NOMO-1 (cell line): ENCODE measurements at regions not wholly inside any gene's neighbourhood (a gene's known extent, or its start where the extent isn't known, plus 50 kb on each side); places are given as distances from the start of the nearest gene placed in this dataset.
"Not testable (repeated sequence)": the region's sequence is repeated elsewhere in the genome, so short reads cannot be mapped to it uniquely, and the experiment has no call there.

Experiments used
- DNase-seq, 2 experiments: peaks; one replicate each; lab custom pipeline; 2025; ENCODE audit not compliant: unreplicated experiment in 2 of 2; lab: John Stamatoyannopoulos, UW

GRCh38 chr4:118494437-118494836 lies 141.6 kb upstream of the PRSS12 start:
- DNase-seq: not testable (repeated sequence)

GRCh38 chr4:118502967-118503366 lies 150.2 kb upstream of the PRSS12 start:
- DNase-seq: not testable (repeated sequence)

GRCh38 chr4:118504927-118505326 lies 152.1 kb upstream of the PRSS12 start:
- DNase-seq: not testable (repeated sequence)

DNA sequence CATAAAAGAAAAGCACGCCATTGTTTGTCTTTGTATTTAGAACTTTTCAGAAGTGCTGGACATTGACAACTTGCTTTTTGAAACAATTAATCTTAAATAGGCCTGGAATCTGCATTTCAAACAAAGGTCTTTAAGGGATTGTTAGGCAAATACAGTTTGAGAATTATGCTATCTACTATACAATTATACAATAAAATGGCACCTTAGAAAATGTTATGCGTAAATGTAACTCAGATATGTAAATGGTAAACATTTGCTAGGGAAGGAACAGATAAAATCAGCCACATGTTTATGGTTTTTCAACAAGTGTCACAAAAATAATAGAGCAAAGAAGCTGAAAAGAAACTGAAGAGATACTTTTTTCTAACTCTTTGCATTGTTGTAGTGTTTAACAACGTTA lies 152.7 kb upstream of the PRSS12 start:
- not testable (repeated sequence) for DNase-seq

DNA sequence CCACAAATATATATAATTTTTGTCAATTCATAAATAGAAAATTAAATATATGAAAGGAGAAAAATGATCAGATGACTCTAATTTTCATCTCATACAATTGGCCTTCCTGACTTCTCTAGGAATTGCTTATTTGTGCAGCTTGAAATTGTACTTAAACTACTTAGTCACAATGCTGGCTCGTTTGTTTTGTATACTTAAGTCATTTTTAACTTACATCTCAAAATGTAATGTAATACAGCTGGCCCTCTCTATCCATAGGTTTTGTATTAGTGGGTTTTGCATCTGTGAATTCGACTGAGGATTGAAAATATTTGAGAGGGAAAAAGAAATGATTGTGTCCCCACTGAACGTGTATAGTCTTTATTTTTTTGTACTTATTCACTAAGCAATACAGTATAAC lies 160.1 kb upstream of the PRSS12 start:
- not testable (repeated sequence) for DNase-seq

DNA sequence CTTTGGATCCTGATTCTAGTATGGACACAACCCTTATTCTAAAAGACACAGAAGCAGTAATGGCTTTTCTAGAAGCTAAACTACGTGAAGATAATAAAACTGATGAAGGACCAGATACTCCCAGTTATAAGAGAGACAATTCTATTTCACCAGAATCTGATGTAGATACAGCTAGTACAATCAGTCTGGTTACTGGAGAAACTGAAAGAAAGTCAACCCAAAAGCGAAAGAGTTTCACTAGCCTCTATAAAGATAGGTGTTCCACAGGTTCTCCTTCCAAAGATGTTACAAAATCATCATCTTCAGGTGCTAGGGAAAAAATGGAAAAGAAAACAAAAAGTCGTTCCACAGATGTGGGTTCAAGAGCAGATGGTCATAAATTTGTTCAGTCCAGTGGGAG lies 161.5 kb upstream of the PRSS12 start:
- DNase-seq: not testable (repeated sequence)

DNA sequence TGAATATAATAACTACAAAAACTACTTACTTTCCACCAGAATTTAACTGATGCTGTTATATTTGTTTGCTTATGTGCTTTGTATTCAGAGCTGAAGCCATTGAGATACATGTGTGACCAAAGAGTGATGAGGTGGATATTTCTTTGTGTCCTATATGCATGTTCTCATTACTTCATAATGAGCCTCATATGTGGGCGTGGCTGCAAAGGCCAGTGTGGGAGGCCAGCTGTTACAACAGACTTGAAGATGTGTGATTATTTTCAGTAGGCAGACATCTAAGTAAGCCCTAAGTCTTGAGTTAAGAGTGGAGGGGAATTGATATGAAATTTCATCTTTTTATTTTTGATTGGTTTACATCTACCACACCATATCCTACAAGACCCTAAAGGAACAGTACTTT lies 163.3 kb upstream of the PRSS12 start:
- not testable (repeated sequence) for DNase-seq

DNA sequence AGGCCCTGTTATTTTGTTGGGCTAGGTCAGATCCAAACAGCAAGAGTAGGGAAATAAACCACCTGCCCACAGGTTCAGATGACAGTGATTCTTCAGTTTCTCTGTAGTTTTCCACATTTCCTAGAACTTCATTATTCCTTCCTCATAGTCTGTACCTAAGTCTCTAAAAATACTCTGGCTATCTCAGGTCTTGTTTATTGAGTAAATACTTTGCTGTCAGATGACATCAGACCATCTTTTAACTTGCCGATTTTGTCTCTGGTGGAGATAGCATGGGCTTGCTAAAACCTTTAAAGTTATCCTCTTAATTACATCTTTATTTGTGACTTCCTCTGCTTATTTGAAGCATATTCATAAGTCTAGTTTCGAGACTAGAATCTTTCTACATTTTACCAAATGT lies 155.1 kb upstream of the METTL14 start:
- not testable (repeated sequence) for DNase-seq

DNA sequence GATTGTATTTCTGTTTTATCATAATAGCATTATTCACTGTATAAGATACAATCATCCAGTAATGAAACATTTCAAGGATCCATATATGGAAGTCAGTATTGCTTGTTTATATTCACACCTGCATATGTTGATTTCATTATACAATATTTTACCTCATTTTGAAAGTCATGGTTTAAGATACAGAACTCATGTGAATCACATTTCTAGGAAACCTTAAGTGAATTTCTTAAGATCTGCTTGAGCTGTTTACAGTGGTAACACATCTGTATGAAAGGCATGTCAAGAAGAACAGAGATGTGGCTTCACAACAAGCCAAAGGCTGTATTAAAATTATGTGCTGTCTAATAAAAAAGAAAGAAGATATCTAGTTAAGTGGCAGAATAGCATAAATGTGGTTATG lies 153.2 kb upstream of the METTL14 start:
- not testable (repeated sequence) for DNase-seq

DNA sequence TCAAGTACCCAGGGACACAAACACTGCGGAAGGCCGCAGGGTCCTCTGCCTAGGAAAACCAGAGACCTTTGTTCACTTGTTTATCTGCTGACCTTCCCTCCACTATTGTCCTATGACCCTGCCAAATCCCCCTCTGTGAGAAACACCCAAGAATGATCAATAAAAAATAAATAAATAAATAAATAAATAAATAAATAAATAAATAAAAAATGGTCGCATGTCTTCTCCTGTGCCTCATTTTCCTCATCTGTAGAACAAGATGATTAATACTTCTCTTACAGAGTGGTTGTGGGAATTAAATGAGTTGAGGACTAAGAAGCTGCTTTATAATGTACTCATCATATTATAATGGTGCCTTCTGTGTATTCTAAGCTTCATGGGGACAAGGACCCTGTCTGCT lies 149.4 kb upstream of the METTL14 start:
- DNase-seq: not testable (repeated sequence)

GRCh38 chr4:118539412-118540077 lies 145.6 kb upstream of the METTL14 start:
- DNase-seq: peak in 1 of 2 experiments; percentile 18

DNA sequence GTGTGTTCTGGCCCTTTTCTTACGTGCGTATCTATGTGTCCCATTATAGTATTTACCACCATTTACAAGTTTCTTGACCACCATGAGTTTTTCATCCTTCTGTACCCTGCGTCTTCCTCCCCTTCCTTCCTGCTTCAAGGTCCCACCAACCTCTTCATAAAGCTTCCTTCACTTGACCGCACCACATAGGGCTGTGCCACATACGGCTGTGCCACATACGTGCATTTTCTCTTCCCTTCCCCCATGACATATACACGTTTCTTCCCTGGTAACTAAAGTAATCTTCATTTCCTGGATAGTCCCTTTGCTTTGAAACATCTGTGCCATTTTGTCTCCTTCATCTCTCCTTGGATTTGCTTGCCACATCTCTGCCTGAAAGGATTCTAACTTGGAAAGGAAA lies 128.6 kb upstream of the METTL14 start:
- not testable (repeated sequence) for DNase-seq

GRCh38 chr4:118557298-118557851 lies 127.8 kb upstream of the METTL14 start:
- DNase-seq: no peak

- not testable (repeated sequence) for DNase-seq
Observed at GRCh38 chr4:118558188-118558587, 127.0 kb upstream of the METTL14 start.

- DNase-seq: not testable (repeated sequence)
Observed at GRCh38 chr4:118561559-118561958, 123.6 kb upstream of the METTL14 start.

GRCh38 chr4:118566003-118566513 lies 119.1 kb upstream of the METTL14 start:
- peak; percentile 18 to 49 for DNase-seq

DNA sequence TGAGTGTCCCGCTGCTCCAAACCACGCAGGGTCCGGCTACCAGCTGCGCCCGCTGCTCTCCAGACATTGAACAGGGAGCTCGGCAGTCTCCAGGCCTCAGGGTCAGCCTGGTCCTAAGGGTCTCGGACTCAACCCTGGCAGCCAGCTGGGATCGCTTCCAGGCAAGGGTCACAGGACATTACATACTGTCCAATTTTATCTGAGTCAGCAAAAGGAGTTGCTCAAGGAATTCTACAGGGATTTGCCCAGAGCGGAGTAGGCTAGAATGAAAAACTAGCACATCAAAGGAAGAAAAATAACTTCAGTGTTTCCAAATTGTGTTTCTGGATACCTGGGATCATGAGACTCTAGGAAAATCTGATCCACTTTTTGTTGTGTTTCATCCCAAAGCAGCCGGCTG lies 112.2 kb upstream of the METTL14 start:
- DNase-seq: not testable (repeated sequence)

DNA sequence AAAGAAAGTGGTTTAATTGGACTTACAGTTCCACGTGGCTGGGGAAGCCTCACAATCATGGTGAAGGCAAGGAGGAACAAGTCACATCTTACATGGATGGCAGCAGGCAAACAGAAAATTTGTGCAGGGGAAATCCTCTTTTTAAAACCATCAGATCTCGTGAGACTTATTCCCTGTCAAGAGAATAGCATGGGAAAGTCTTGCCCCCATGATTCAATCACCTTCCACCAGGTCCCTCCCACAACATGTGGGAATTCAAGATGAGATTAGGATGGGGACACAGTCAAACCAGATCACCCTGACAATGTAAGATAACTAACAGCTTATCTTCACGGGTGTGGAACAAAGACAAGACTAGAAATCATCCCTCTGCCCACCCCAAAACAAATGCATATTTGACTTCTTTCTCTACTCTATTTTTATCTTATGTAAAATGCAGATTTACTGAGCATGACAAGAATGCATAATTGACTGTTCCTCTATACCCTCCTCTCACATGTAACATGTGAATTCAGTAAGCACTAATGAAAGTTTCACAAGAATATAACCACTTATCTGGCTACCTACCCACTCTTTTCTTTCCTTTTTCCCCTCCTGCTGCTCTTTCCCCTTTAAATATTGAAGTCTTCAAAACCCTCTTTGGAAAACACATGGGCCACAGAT lies 110.8 kb upstream of the METTL14 start:
- DNase-seq: not testable (repeated sequence)

- not testable (repeated sequence) for DNase-seq
Observed at GRCh38 chr4:118575057-118575456, 110.1 kb upstream of the METTL14 start.

DNA sequence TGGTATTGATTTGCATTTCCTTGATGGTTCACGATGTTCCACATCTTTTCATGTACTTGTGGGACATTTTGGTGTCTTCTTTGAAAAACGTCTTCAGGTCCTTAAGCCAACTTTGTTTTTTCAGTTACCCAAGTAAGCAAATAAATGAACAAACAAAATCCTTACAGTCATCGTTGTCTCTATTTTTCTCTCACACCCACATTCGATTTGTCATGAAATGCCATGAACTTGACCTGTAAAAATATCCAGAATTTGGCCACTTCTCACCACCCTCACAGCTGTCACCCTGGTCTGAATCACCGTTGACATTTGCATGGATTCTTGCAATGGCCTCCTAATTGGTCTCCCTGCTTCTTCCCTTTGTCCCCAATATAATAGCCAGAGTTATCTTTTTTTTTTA lies 109.5 kb upstream of the METTL14 start:
- not testable (repeated sequence) for DNase-seq

GRCh38 chr4:118576709-118577219 lies 108.4 kb upstream of the METTL14 start:
- not testable (repeated sequence) for DNase-seq
